ENCODE measurements at regions not wholly inside any gene's neighbourhood (a gene's known extent, or its start where the extent isn't known, plus 50 kb on each side); places are given as distances from the start of the nearest gene placed in this dataset.

GRCh38 chr5:174305241-174305681, 259.8 kb downstream of the NSG2 start:
- no peak for TF ChIP-seq POLR2AphosphoS5 (IDR thresholded peaks at IDR 0.05; ENCODE audit: borderline replicate concordance, low read depth, low read length)
- TF ChIP-seq EZH2 (IDR thresholded peaks at IDR 0.05), result no peak
- TF ChIP-seq FOXP2 (optimal IDR thresholded peaks at IDR 0.05; ENCODE audit: control extremely low read depth, extremely low read length, insufficient read depth), result no peak
